ENCODE measurements at regions not wholly inside any gene's neighbourhood (a gene's known extent, or its start where the extent isn't known, plus 50 kb on each side); places are given as distances from the start of the nearest gene placed in this dataset.
"Not testable (repeated sequence)": the region's sequence is repeated elsewhere in the genome, so short reads cannot be mapped to it uniquely, and the experiment has no call there.

- no peak for DNase-seq
Observed at GRCh38 chr5:2376486-2376885, 375.0 kb downstream of the IRX2 start.

- no peak for DNase-seq
Observed at GRCh38 chr5:2375757-2376250, 375.7 kb downstream of the IRX2 start.

GRCh38 chr5:2375291-2375690 is 376.2 kb downstream of the IRX2 start:
- DNase-seq, result no peak

- DNase-seq, result no peak
Observed at GRCh38 chr5:2374703-2375102, 376.8 kb downstream of the IRX2 start.

DNA sequence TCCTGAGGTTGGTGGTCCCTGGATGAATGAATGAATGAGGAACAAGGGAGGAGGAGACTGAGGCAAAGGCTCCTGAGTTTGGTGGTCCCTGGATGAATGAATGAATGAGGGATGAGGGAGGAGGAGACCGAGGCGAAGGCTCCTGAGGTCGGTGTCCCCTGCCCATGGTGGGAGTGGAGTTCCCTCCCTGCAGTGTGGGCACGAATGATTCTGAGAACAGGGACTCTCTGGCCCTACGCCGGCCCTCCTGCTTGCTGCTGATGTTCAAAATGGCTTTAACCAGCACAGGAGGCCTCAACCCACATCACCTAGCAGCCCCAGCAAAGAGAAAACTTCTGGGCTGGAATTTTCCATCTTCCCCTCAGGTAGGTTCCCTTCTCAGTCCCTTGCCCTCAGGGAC is 377.8 kb downstream of the IRX2 start:
- no peak for DNase-seq

DNA sequence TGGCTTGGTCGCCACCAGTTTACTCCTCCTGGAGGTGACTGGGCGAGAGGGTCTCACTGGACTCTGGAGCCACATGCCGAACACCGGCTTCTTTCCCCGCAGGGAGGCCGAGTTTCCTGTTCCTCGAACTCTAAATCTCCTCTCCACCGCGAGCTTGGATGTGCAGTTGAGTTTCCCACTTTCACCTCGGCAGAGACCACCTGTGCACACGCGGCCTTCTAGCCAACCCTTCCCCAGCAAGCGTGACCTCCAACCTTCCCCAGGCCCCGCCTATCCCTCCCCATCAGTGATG is 380.1 kb downstream of the IRX2 start:
- no peak for DNase-seq

- no peak for DNase-seq
Observed at GRCh38 chr5:2370626-2371418, 380.7 kb downstream of the IRX2 start.

- DNase-seq, result no peak
Observed at GRCh38 chr5:2369178-2369577, 382.3 kb downstream of the IRX2 start.

DNA sequence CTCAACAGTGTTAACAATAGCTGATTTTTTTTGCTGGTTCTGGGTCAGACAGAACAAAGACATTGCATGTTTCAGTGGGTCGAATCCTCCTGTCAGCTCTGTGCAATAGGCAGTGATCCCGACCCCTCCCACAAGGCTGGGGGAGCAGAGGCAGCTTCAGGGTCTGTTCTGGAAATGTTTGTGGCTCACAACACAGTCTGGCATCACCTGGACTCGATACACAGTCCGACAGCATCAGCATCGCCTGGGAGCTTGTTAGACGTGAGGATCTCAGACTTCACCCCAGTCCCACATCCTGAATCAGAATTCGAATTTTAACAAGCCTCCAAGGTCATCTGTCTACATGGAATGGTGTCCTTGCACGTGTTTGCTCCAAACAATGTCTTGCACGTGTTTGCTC is 384.7 kb downstream of the IRX2 start:
- DNase-seq, result no peak

- DNase-seq, result no peak
Observed at GRCh38 chr5:2357309-2357708, 394.2 kb downstream of the IRX2 start.

DNA sequence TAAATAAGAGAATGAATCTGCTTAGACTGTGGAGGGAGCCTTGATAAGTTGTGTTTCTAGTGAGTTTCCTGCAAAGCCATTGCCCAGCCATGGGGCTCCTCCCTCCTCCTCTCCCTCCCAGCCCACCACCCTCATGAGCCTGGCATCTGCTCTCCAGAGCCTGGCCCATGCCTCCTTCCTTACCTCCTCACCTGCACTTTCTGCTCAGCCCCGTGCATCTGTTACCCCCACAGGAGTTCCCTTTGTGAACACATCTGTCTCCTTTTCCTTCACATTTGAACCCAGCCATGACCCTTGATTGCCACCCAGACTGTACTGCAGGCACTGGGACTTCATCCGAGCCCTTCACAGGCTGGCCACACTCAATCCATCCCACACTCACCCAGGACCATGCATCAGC is 395.6 kb downstream of the IRX2 start:
- DNase-seq, result no peak

GRCh38 chr5:2353871-2354440 is 397.5 kb downstream of the IRX2 start:
- DNase-seq, result no peak

DNA sequence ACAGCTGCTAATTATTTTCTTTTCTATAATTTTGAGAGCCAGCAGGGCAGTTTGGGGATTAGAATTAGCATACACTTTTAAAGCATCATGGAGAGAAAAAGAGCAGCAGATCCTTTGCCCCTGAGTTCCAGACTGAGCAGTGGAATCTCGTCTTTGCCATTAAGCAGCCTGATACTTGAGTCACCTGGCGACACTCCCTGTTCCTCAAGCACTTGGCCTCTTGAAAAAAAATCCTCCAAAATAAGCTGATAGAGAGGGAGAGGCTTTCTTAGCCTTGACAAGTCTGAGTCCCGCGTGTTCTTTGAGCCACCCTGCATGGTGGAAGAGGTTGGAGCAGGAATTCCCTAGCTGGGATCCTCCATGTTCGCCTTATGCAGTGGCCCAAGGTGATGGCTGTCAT is 398.3 kb downstream of the IRX2 start:
- no peak for DNase-seq

DNA sequence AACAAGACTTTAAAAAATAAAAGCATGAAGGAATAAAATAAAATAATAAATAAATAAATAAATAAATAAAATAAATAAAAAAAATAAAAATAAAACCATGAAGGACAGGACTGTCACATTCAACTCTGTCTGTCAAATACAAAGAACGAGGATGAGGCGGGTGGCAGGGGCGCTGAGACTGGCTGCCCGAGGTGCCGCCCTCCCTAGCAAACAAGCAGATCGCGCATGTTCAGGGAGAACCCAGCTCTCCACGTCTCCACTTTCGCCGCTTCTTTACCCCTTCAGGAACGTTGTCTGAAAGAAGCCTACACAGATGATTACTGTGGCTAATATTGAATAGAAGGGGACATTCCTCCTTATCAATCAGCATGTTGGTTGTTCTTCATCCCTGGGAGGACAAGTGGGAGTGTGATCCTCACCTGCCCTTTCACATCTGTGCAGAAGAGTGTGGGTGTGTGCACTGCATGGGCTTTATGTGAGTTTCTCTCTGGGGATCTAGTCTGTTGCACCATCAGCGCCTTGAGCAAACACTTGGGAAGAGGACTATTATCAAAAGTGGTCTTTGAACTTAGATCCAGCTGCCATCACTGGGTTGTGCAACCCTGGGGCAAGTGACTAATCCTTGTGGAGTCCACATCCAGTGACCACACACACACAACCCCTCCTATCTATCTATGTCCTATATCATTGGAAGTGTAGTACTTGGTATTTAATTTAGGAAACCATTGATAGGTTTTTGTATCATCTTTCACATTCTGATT is 399.2 kb downstream of the IRX2 start:
- no peak for DNase-seq

GRCh38 chr5:2349768-2350167 is 401.7 kb downstream of the IRX2 start:
- DNase-seq, result not testable (repeated sequence)

GRCh38 chr5:2338686-2339085 is 412.8 kb downstream of the IRX2 start:
- no peak for DNase-seq

DNA sequence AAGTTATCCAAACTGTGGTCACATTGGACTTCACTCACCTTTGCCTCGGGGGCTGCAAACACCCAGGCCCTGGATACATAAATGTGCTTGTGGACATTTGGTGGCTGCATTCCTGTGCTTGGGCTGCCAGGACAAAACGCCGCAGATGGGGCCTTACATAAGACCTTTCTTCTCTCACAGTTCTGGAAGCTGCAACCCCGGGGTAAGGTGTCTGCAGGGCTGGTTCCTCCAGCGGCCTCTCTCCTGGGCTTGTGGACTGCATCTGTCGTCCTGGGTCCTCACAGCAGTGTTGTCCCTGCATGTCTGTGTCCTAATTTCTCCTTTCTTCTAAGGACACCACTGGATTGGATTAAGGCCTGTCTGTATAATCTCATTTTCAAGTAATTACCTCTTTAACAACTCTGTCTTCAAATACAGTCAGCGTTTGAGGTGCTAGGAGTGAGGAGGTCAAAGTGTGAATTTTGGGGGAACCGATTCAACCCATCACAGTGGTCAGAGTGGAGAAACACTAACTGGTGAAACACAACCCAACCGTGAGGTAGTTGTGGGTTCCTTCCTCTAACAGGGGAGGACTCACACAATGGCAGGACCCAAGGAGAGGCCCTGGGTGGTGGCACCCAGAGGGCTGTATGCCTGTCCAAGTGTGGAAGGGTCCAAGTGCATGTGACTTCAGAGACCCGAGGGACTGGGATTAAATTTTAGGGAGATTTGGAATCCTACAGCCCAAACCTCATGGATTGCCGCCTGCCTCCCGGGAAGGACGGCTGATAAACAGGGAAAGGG is 415.6 kb downstream of the IRX2 start:
- DNase-seq, result no peak

GRCh38 chr5:2335125-2335732 is 416.2 kb downstream of the IRX2 start:
- no peak for DNase-seq

GRCh38 chr5:2334719-2335118 is 416.8 kb downstream of the IRX2 start:
- DNase-seq, result no peak

GRCh38 chr5:2333291-2333690 is 418.2 kb downstream of the IRX2 start:
- DNase-seq, result no peak

GRCh38 chr5:2332521-2332920 is 419.0 kb downstream of the IRX2 start:
- DNase-seq, result no peak

DNA sequence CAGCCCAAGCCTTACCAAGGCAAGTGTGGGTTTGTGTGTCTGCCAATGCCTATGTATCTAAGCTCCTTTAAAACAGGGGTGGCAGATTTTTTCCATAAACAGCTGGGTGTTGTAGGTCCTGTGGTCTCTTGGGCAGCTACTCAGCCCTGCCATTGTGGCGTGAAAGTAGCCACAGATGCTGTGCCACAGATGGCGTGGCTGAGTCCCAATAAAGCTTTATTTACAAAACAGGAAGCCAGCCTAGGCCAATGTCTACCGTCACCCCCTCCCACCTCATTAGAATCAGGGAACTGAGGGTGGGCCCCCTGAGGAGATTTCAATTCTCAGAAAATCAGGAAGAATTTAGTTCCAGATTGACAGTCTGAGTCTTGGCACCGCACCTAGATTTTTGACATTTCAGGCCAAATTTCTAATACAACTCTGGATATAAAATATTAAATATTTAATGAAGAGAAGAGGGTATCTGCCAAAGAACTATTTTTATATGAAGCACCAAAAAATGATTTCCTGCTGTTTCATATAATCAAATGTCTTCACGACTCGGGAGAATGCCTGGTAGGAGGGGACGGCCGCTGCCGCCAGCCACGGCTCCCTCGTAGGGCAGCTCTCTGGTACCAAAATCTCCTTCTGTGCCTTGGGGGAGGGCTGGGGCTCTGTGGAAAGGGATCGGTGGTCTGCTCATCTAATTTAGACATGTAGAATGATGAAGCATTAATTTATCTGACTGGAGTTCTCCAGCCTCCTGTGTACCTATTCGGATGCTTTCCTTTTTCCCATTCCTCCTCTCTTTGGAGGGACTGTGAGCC is 420.9 kb downstream of the IRX2 start:
- no peak for DNase-seq

Measured in hindlimb muscle (tissue), 1 donor.